Activated B cell treated with CpG ODN at 0.5 μM for 24 hours (primary cell): ENCODE measurements at regions not wholly inside any gene's neighbourhood (a gene's known extent, or its start where the extent isn't known, plus 50 kb on each side); places are given as distances from the start of the nearest gene placed in this dataset.

ENCODE experiments used
- ATAC-seq: fragments of 200-7000 bp; cut with Tn5 transposase; one replicate; pipeline ENCODE4 v1.10.0; 2021; ENCODE audit warnings: low read depth, mild to moderate bottlenecking, moderate library complexity
- CTCF ChIA-PET: fragments of 350-600 bp; sonication (Branson Sonifier 250); formaldehyde crosslinking; loops from one replicate; lab custom pipeline; 2021; ENCODE audit warnings: antibody characterized with exemption; lab: Charles Lee
- POLR2A ChIA-PET: fragments of 350-600 bp; sonication (Branson Sonifier 250); formaldehyde crosslinking; loops from one replicate; lab custom pipeline; 2021; ENCODE audit warnings: antibody characterized with exemption; lab: Charles Lee
- DNase-seq: peaks from one replicate; pipeline ENCODE4 v3.0.0; 2022
- H3K27ac Mint-ChIP-seq: one replicate; pipeline ENCODE4 v1.8.0; 2020; ENCODE audit warnings: mixed read lengths
- H3K27me3 Mint-ChIP-seq: one replicate; pipeline ENCODE4 v1.8.0; 2021; ENCODE audit warnings: mixed read lengths
- H3K36me3 Mint-ChIP-seq: one replicate; pipeline ENCODE4 v1.8.0; 2021; ENCODE audit warnings: low read depth, mixed read lengths
- H3K4me1 Mint-ChIP-seq: one replicate; pipeline ENCODE4 v1.8.0; 2021; ENCODE audit warnings: mixed read lengths
- H3K4me3 Mint-ChIP-seq: one replicate; pipeline ENCODE4 v1.8.0; 2020; ENCODE audit warnings: mild to moderate bottlenecking, mixed read lengths
- H3K9me3 Mint-ChIP-seq: one replicate; pipeline ENCODE4 v1.8.0; 2020; ENCODE audit warnings: mixed read lengths
- CTCF ChIP-seq: fragments of 200-600 bp; IDR thresholded peaks from one replicate; pipeline ENCODE4 v1.8.0; 2022; ENCODE audit warnings: antibody characterized with exemption, mild to moderate bottlenecking
- intact Hi-C: fragments of 100-400 bp; cut with micrococcal nuclease; formaldehyde crosslinking; loops from one replicate; pipeline ENCODE4 v1.15.1; 2024

GRCh38 chr1:219331424-219331823 lies 157.7 kb downstream of the LYPLAL1 start:
- intact Hi-C loops: no loop called here
- ChIA-PET POLR2A (no interaction called here), CTCF (no interaction called here)
- peaks cover 4% of the 10 kb centered on the region for H3K36me3 Mint-ChIP-seq
- no peak for DNase-seq
- ATAC-seq: no peak
- H3K27me3 Mint-ChIP-seq: no peaks in the 10 kb centered on the region
- H3K9me3 Mint-ChIP-seq: peaks cover 11% of the 10 kb centered on the region
- no peak overlapping the region for H3K27ac Mint-ChIP-seq
- no peak for TF ChIP-seq CTCF
- no peak overlapping the region for H3K4me3 Mint-ChIP-seq
- no peaks in the 10 kb centered on the region for H3K4me1 Mint-ChIP-seq

- POLR2A ChIA-PET: no interaction called here
- H3K9me3 Mint-ChIP-seq: peaks cover 11% of the 10 kb centered on the region
- no peaks in the 10 kb centered on the region for H3K27me3 Mint-ChIP-seq
- H3K4me1 Mint-ChIP-seq: no peaks in the 10 kb centered on the region
- intact Hi-C loops: no loop called here
- no peak for DNase-seq
- H3K4me3 Mint-ChIP-seq: no peak overlapping the region
- H3K36me3 Mint-ChIP-seq: peaks cover 4% of the 10 kb centered on the region
- H3K27ac Mint-ChIP-seq: no peak overlapping the region
- no peak for ATAC-seq
- no peak for TF ChIP-seq CTCF
- CTCF ChIA-PET: no interaction called here
Observed at GRCh38 chr1:219330669-219331068, 157.0 kb downstream of the LYPLAL1 start.

GRCh38 chr1:219330001-219330400 lies 156.3 kb downstream of the LYPLAL1 start:
- no peaks in the 10 kb centered on the region for H3K4me1 Mint-ChIP-seq
- peaks cover 11% of the 10 kb centered on the region for H3K9me3 Mint-ChIP-seq
- H3K27me3 Mint-ChIP-seq: no peaks in the 10 kb centered on the region
- CTCF ChIA-PET: no interaction called here
- intact Hi-C loops: no loop called here
- DNase-seq (no peak), ATAC-seq (no peak)
- peaks cover 4% of the 10 kb centered on the region for H3K36me3 Mint-ChIP-seq
- POLR2A ChIA-PET: no interaction called here
- no peak overlapping the region for H3K27ac Mint-ChIP-seq
- no peak overlapping the region for H3K4me3 Mint-ChIP-seq
- TF ChIP-seq CTCF: no peak

DNA sequence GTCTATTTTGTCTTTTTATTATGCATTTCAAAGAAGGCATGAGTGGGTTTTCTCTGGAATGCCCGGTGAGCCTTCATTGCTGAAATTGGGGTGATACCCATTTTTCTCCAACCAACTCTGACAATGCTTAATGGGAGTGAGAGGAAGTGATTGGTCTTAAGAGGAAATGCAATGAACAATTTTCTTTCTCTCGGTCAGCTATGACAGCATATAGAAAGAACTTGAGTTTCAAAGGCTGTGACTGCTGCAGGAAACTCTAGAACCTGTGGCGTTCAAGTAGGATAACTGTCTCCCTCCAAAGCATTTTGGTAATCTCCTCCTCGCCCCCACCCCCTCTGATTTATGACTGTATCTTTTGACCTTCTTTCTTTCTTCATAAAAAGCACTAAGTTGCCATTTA lies 155.9 kb downstream of the LYPLAL1 start:
- peaks cover 11% of the 10 kb centered on the region for H3K9me3 Mint-ChIP-seq
- H3K27ac Mint-ChIP-seq: no peak overlapping the region
- no peak overlapping the region for H3K4me3 Mint-ChIP-seq
- DNase-seq: no peak
- POLR2A ChIA-PET: no interaction called here
- peaks cover 4% of the 10 kb centered on the region for H3K36me3 Mint-ChIP-seq
- H3K4me1 Mint-ChIP-seq: no peaks in the 10 kb centered on the region
- no peak for ATAC-seq
- H3K27me3 Mint-ChIP-seq: no peaks in the 10 kb centered on the region
- no peak for TF ChIP-seq CTCF
- intact Hi-C loops: no loop called here
- CTCF ChIA-PET: no interaction called here

DNA sequence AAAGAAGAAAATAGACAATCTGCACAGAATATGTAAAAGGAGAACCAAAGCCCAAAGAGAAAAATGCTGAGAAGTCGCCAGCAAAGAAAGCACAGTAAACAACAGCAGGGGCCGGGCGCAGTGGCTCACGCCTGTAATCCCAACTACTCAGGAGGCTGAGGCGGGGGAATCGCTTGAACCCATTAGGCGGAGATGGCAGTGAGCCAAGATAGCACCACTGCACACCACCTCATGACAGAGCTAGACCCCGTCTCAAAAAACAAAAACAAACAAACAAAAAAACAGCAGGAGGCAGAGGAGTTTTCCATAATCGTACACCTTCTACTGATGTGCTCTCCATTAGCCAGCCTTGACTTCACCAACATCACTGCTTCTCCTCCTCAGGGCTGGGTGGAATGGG lies 153.2 kb downstream of the LYPLAL1 start:
- Mint-ChIP-seq H3K9me3 (peaks cover 11% of the 10 kb centered on the region), H3K4me1 (no peaks in the 10 kb centered on the region), H3K27ac (no peak overlapping the region), H3K4me3 (no peak overlapping the region), H3K27me3 (no peaks in the 10 kb centered on the region), H3K36me3 (peaks cover 4% of the 10 kb centered on the region)
- TF ChIP-seq CTCF: no peak
- POLR2A ChIA-PET: no interaction called here
- intact Hi-C loops: no loop called here
- no peak for ATAC-seq
- CTCF ChIA-PET: no interaction called here
- no peak for DNase-seq
